Panc1 (cell line): ENCODE measurements at regions not wholly inside any gene's neighbourhood (a gene's known extent, or its start where the extent isn't known, plus 50 kb on each side); places are given as distances from the start of the nearest gene placed in this dataset.

ENCODE experiments used
- ATAC-seq: fragments of 200-7000 bp; cut with Tn5 transposase; 2 replicates; pipeline ENCODE4 v1.9.1; 2020; ENCODE audit warnings: mild to moderate bottlenecking, moderate library complexity
- BruUV-seq: library from RNA; stranded (reverse); fragments of 400-500 nt; replicated peaks from 2 replicates; lab custom pipeline; 2021; lab: Mats Ljungman, UMichigan
- CTCF ChIA-PET: fragments of 300-600 bp; sonication (Branson Sonifier 250); formaldehyde crosslinking; loops from one replicate; lab custom pipeline; 2022; ENCODE audit warnings: antibody characterized with exemption; lab: Charles Lee
- POLR2A ChIA-PET: fragments of 300-600 bp; sonication (Branson Sonifier 250); formaldehyde crosslinking; loops from one replicate; lab custom pipeline; 2022; ENCODE audit warnings: antibody characterized with exemption; lab: Charles Lee
- DNase-seq: peaks from one replicate; pipeline ENCODE4 v3.0.0-alpha.2; 2010; ENCODE audit warnings: low read depth, low spot score
- H3K27ac ChIP-seq: 2 replicates; pipeline ENCODE4 v1.5.1; 2011; ENCODE audit warnings: mild to moderate bottlenecking, low read length, inconsistent platforms
- H3K27me3 ChIP-seq: fragments of 200-500 bp; sonication (Bioruptor generic); 2 replicates; pipeline ENCODE4 v1.6.0; 2014; ENCODE audit warnings: low read length, inconsistent platforms; ENCODE audit not compliant: control insufficient read depth, insufficient read depth
- H3K36me3 ChIP-seq: fragments of 200-500 bp; sonication (Bioruptor generic); 2 replicates; pipeline ENCODE4 v1.5.1; 2014; ENCODE audit warnings: inconsistent platforms, mild to moderate bottlenecking, low read length, moderate library complexity; ENCODE audit not compliant: control insufficient read depth, insufficient read depth
- H3K4me1 ChIP-seq: 2 replicates; pipeline ENCODE4 v1.5.1; 2011; ENCODE audit warnings: inconsistent platforms, mild to moderate bottlenecking, low read length, moderate library complexity; ENCODE audit not compliant: control insufficient read depth, insufficient read depth
- H3K4me3 ChIP-seq, 2 experiments: 2 replicates each; pipeline ENCODE4 v1.5.1; 2011 to 2012; ENCODE audit warnings: low read depth in 2 of 2, low read length in 2 of 2, mild to moderate bottlenecking in 2 of 2, inconsistent platforms in 1 of 2, moderate library complexity in 1 of 2
- H3K9me3 ChIP-seq: fragments of 200-500 bp; sonication (Bioruptor generic); 2 replicates; pipeline ENCODE4 v1.5.1; 2014; ENCODE audit warnings: low read depth, mild to moderate bottlenecking, inconsistent platforms, low read length, moderate library complexity; ENCODE audit not compliant: control insufficient read depth, insufficient read depth
- CTCF ChIP-seq: fragments of 450-650 bp; IDR thresholded peaks from 2 replicates; pipeline ENCODE4 v1.5.1; 2017; ENCODE audit warnings: mild to moderate bottlenecking
- POLR2AphosphoS5 ChIP-seq: IDR thresholded peaks from 2 replicates; pipeline ENCODE4 v1.6.1; 2012; ENCODE audit warnings: mild to moderate bottlenecking, low read depth, low read length, moderate library complexity
- REST ChIP-seq, 2 experiments: IDR thresholded peaks; 2 replicates each; pipeline ENCODE4 v1.6.1; 2011 to 2012; ENCODE audit warnings: low read depth in 2 of 2, control low read depth in 1 of 2, low read length in 1 of 2, mild to moderate bottlenecking in 1 of 2, moderate library complexity in 1 of 2; ENCODE audit not compliant: insufficient read depth in 1 of 2
- SIN3A ChIP-seq: IDR thresholded peaks from 2 replicates; pipeline ENCODE4 v1.6.1; 2012; ENCODE audit warnings: low read depth, mild to moderate bottlenecking, low read length, moderate library complexity, borderline replicate concordance; ENCODE audit not compliant: insufficient read depth
- TCF7L2 ChIP-seq: IDR thresholded peaks from 2 replicates; pipeline ENCODE4 v1.6.1; 2011; ENCODE audit warnings: mild to moderate bottlenecking, low read depth, low read length, inconsistent platforms
- in situ Hi-C: cut with HindIII; loops from 2 replicates; pipeline ENCODE4 v1.10.0; 2016; ENCODE audit warnings: low sequenced_read_pairs, low pct_unique_long_range_greater_than_20kb
- intact Hi-C: fragments of 100-400 bp; cut with micrococcal nuclease; formaldehyde crosslinking; loops from one replicate; pipeline ENCODE4 v1.10.0; 2022; ENCODE audit not compliant: unreplicated experiment

GRCh38 chrX:13432414-13433297 is 112.8 kb upstream of the ATXN3L start:
- BruUV-seq: no TSS peak
- no peak for ATAC-seq
- no peak for DNase-seq
- CTCF ChIA-PET: no interaction called here
- POLR2A ChIA-PET: no interaction called here
- H3K4me3 ChIP-seq: no peak overlapping the region
- no peaks in the 10 kb centered on the region for H3K4me1 ChIP-seq
- no peak overlapping the region for H3K27ac ChIP-seq
- intact Hi-C loops: no loop called here
- no peak for TF ChIP-seq SIN3A
- TF ChIP-seq TCF7L2: no peak
- TF ChIP-seq CTCF: no peak
- TF ChIP-seq POLR2AphosphoS5: no peak
- no peak for TF ChIP-seq REST (IDR thresholded peaks at IDR 0.05; ENCODE audit: insufficient read depth in 1 of 2, low read depth in 2 of 2, low read length in 1 of 2)
- H3K27me3 ChIP-seq: no peaks in the 10 kb centered on the region
- H3K36me3 ChIP-seq: no peaks in the 10 kb centered on the region
- H3K9me3 ChIP-seq: no peaks in the 10 kb centered on the region
- in situ Hi-C loops: no loop called here

GRCh38 chrX:13430136-13430827 is 110.4 kb upstream of the ATXN3L start:
- intact Hi-C loops: no loop called here
- in situ Hi-C loops: no loop called here
- BruUV-seq: no TSS peak
- no peaks in the 10 kb centered on the region for H3K9me3 ChIP-seq
- no peaks in the 10 kb centered on the region for H3K27me3 ChIP-seq
- ChIA-PET CTCF (no interaction called here), POLR2A (no interaction called here)
- H3K27ac ChIP-seq: peak overlapping the region; percentile 17; the same call in 1 of the 2 replicates
- TF ChIP-seq REST (IDR thresholded peaks at IDR 0.05; ENCODE audit: insufficient read depth in 1 of 2, low read depth in 2 of 2, low read length in 1 of 2) (no peak), SIN3A (no peak), TCF7L2 (no peak), CTCF (no peak), POLR2AphosphoS5 (no peak)
- ATAC-seq (no peak), DNase-seq (no peak)
- no peak overlapping the region for H3K4me3 ChIP-seq
- H3K4me1 ChIP-seq: no peaks in the 10 kb centered on the region
- no peaks in the 10 kb centered on the region for H3K36me3 ChIP-seq
